SK-N-MC (cell line): ENCODE measurements at regions not wholly inside any gene's neighbourhood (a gene's known extent, or its start where the extent isn't known, plus 50 kb on each side); places are given as distances from the start of the nearest gene placed in this dataset.

Source experiments
- DNase-seq: peaks from one replicate; pipeline ENCODE4 v3.0.0-alpha.2; 2011; ENCODE audit warnings: low read depth, low spot score
- H3K27ac ChIP-seq: fragments of 200-600 bp; sonication (generic); 2 replicates; pipeline ENCODE4 v1.5.1; 2016; ENCODE audit warnings: mixed run types
- H3K36me3 ChIP-seq: fragments of 200-600 bp; sonication (generic); 2 replicates; pipeline ENCODE4 v1.6.1; 2017; ENCODE audit warnings: antibody characterized with exemption, low read length, mixed read lengths; ENCODE audit not compliant: insufficient read depth
- H3K4me3 ChIP-seq: fragments of 200-600 bp; sonication (generic); 2 replicates; pipeline ENCODE4 v1.5.1; 2016
- H3K9ac ChIP-seq: fragments of 200-600 bp; sonication (generic); 2 replicates; pipeline ENCODE4 v1.8.0; 2017; ENCODE audit warnings: mixed run types, mixed read lengths; ENCODE audit not compliant: insufficient read length
- H3K9me3 ChIP-seq: fragments of 200-600 bp; sonication (generic); 2 replicates; pipeline ENCODE4 v1.6.1; 2017; ENCODE audit warnings: low read depth, mild to moderate bottlenecking, antibody characterized with exemption, low read length, moderate library complexity, mixed read lengths
- EZH2 ChIP-seq: fragments of 200-600 bp; sonication (generic); IDR thresholded peaks from one replicate; pipeline ENCODE4 v1.6.1; 2017; ENCODE audit warnings: antibody characterized with exemption
- FOXP2 ChIP-seq: optimal IDR thresholded peaks from 2 replicates; pipeline ENCODE3; 2011; ENCODE audit warnings: mild to moderate bottlenecking, moderate library complexity; ENCODE audit not compliant: insufficient read depth; ENCODE audit errors: extremely low read length, control extremely low read depth
- POLR2AphosphoS5 ChIP-seq: IDR thresholded peaks from 2 replicates; pipeline ENCODE4 v1.6.1; 2012; ENCODE audit warnings: mild to moderate bottlenecking, low read depth, low read length, borderline replicate concordance

DNA sequence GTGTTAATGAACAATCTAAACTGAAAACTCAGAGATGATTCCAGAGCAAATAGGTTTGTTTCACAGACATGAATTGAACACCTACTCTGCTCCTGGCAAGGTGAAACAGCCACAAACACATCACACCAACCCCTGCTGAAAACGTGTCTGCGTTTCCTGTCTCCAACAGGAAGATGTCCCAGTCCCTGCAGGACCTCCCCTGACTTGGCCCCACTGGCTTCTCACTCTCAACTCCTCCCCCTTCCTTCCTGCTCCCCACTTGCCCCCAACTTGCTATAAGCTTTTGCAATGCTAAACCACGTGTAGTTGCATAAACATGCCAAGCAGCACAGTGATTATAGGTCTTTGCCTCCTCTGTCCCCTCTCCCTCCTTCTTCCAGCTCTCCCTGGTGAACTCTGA, 567.6 kb downstream of the BCL11B start:
- Histone ChIP-seq H3K9me3 (no peaks in the 10 kb centered on the region), H3K36me3 (no peaks in the 10 kb centered on the region), H3K27ac (no peak overlapping the region), H3K4me3 (no peak overlapping the region), H3K9ac (no peak overlapping the region)
- TF ChIP-seq EZH2: no peak
- no peak for TF ChIP-seq FOXP2
- TF ChIP-seq POLR2AphosphoS5: no peak
- no peak for DNase-seq

DNA sequence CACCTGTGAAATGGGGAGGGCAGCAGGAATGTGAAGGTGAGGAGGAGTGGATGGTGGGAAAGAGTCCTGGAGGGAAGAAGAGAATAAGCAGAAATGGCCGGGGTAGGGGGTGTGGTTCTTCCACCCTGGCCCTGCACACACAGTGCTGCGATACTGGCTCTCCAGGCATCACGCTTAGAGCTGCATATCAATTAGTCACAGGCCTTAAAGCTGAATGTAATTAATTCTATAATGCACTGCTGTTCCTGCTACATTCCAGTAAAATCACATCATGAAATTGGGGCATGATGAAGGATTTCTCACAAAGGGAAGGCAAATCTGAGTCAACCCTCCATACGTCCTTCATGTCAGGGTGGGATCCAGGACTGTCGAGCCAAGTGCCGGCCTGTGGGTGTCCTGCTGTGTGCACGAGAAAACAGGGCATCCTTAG, 566.1 kb downstream of the BCL11B start:
- TF ChIP-seq FOXP2 (no peak), EZH2 (no peak), POLR2AphosphoS5 (no peak)
- H3K36me3 ChIP-seq: no peaks in the 10 kb centered on the region
- no peak for DNase-seq
- no peak overlapping the region for H3K9ac ChIP-seq
- 0 out of 2 replicates have a peak overlapping the region, but pooled peaks have one; percentile 20 for H3K4me3 ChIP-seq
- H3K9me3 ChIP-seq: no peaks in the 10 kb centered on the region
- no peak overlapping the region for H3K27ac ChIP-seq

DNA sequence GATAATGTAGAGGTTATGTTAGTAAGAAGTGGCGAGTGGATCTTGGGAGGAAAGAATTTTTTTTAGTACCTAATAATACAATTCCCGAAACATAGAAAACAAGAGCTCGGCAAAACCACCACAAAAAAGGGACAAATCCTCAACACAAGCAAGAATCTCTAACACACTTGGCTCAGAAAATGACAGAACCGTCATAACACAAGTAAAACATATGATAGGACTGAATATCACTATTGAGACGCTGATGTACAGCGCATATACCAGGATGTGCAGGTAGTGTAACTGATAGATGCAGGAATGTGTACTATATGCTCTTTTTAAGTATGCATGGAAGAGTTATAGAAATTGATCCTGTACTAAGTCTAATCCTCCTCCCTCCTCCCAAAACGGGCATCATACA, 564.5 kb downstream of the BCL11B start:
- no peaks in the 10 kb centered on the region for H3K36me3 ChIP-seq
- H3K27ac ChIP-seq: no peak overlapping the region
- no peak overlapping the region for H3K9ac ChIP-seq
- DNase-seq: no peak
- no peak overlapping the region for H3K4me3 ChIP-seq
- no peaks in the 10 kb centered on the region for H3K9me3 ChIP-seq
- TF ChIP-seq EZH2 (no peak), POLR2AphosphoS5 (no peak), FOXP2 (no peak)

DNA sequence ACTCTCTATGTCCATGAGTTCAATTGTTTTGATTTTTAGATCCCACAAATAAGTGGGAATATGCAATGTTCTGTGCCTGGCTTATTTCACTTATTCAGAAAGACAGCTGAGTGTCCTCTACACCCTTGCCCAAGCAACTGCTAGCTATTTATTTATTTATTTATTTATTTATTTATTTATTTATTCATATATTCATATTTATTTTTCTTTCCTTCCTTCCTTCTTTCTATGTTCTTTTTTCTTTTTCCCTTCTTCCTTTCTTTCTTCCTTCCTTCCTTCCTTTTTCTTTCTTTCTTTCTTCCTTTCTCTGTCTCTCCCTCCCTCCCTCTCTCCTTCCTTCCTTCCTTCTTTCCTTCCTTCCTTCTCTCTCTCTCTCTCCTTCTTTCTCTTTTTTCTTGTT, 563.4 kb downstream of the BCL11B start:
- Histone ChIP-seq H3K4me3 (no peak overlapping the region), H3K9me3 (no peaks in the 10 kb centered on the region), H3K9ac (no peak overlapping the region), H3K27ac (no peak overlapping the region), H3K36me3 (no peaks in the 10 kb centered on the region)
- TF ChIP-seq POLR2AphosphoS5 (no peak), EZH2 (no peak), FOXP2 (no peak)
- DNase-seq: no peak

DNA sequence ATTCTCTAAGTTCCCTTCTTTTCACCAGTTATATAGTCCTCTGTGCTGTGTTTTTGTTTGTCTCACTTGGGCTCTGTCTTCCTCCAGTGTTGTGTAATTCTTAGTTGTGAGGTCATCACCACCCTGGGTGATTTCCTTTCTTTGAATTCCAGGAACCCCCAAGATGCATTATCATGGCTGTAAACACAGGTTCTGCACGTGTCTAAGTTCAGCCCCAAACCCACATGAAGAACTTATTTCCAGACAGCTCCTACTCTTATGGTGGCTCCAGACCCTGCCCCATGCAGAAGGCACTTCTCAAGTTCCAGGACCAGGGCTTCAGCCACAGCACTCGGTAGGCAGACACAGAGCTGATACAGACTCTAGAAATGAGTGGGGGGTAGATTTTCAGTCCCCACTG, 560.5 kb downstream of the BCL11B start:
- H3K36me3 ChIP-seq: no peaks in the 10 kb centered on the region
- no peak for DNase-seq
- no peak overlapping the region for H3K4me3 ChIP-seq
- TF ChIP-seq EZH2: no peak
- no peak for TF ChIP-seq POLR2AphosphoS5
- no peak for TF ChIP-seq FOXP2
- no peak overlapping the region for H3K9ac ChIP-seq
- H3K9me3 ChIP-seq: no peaks in the 10 kb centered on the region
- no peak overlapping the region for H3K27ac ChIP-seq

DNA sequence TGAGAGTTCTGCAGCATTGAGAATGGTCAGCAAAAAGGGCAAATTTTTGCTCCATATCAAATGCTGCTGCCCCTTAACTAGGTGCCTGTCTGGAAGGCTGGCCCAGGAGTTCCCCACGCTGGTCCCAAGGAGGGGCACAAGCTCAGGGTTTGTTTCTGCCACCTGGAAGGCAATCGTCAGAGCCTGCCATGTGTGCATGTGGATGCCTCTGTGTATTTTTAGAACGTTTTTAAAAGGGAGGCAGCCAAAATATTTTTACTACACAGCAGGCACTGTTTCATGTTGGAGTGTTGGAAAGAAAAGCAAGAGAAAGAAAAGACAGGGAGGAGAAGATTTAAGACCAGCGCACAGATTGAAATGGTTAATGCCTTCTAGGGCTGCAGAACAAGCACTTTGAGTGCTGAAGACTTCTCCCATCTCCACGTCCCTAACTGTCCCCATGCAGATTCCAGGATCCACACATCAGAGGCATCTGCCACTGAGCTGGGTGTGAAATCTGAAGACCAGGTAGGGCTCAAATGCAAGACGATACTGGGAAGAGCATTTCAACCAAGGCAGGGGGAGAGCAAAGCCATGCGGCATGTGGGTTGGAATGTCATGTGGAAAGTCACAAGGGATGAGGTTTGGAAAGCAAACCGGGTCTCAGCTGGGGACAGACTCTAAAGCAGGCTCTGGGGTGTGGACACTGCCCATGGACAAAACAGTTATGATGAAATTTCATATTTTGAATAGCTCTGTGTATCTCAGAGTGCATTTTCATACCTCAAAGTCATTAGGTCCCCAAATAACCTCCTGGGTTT, 557.2 kb downstream of the BCL11B start:
- no peaks in the 10 kb centered on the region for H3K9me3 ChIP-seq
- H3K27ac ChIP-seq: no peak overlapping the region
- DNase-seq: no peak
- TF ChIP-seq EZH2: no peak
- TF ChIP-seq POLR2AphosphoS5: no peak
- TF ChIP-seq FOXP2: no peak
- no peak overlapping the region for H3K9ac ChIP-seq
- no peaks in the 10 kb centered on the region for H3K36me3 ChIP-seq
- no peak overlapping the region for H3K4me3 ChIP-seq

DNA sequence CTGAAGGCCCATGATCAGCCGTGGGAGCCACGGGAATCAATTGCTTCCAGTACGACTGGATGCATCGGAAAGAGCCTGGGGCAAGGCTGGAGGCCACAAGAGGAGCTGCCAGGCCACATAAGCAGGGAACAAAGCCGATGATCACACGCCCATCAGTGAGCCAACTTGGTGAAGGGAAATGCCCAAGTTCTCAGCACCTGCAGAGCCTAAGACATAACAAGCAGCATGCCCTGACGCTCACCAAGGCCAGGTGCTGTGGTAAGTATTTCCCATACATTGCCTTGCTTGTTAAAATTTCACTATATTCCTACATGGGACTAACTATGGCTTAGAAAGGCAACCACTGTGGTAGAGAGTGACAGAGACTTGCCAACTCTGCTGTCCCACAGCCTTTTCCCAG, 555.9 kb downstream of the BCL11B start:
- H3K4me3 ChIP-seq: no peak overlapping the region
- H3K27ac ChIP-seq: no peak overlapping the region
- H3K36me3 ChIP-seq: no peaks in the 10 kb centered on the region
- TF ChIP-seq EZH2: no peak
- no peak for TF ChIP-seq POLR2AphosphoS5
- TF ChIP-seq FOXP2: no peak
- H3K9me3 ChIP-seq: no peaks in the 10 kb centered on the region
- no peak overlapping the region for H3K9ac ChIP-seq
- no peak for DNase-seq

DNA sequence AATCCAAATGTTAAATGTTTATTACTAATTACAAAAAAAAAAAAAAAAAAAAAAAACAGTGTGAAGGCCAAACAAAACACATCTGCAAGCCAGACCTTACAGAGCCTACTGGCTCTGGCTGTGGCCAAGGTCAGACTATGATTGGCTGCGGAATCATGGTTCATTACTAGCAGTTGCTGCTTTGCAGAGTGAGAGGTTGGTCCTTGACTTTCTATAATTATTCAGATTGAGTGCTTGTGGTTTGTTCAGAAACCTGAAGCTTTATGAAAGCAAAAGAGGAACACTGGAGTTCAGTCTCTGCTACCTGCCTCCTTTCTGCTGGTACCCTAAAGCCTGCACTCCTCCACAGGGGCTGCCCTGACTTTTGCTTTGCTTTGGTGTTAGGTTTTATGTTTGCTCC, 550.9 kb downstream of the BCL11B start:
- no peak overlapping the region for H3K27ac ChIP-seq
- H3K9ac ChIP-seq: no peak overlapping the region
- TF ChIP-seq EZH2: no peak
- TF ChIP-seq FOXP2: no peak
- no peak for TF ChIP-seq POLR2AphosphoS5
- H3K9me3 ChIP-seq: no peaks in the 10 kb centered on the region
- DNase-seq: no peak
- no peak overlapping the region for H3K4me3 ChIP-seq
- no peaks in the 10 kb centered on the region for H3K36me3 ChIP-seq

DNA sequence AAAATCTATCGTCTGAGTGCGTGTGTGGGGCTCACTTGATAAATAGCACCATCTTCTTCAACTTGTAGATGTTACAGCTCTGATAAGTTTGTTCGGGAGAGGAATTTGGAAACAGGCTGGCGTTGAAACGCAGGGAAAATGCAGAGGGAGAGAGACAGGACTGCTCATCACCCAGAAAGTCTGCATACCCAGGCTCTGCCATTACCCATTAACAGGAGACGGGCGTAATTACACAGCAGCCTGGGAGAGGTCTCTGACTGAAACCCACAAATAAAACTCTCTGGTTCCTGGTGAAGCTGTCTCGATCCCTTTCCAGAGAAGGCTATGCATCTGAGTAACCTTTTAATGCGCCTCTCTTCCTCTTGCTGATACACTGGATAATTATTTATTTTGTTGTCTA, 547.3 kb downstream of the BCL11B start:
- DNase-seq: no peak
- no peak overlapping the region for H3K27ac ChIP-seq
- no peak overlapping the region for H3K4me3 ChIP-seq
- no peak overlapping the region for H3K9ac ChIP-seq
- TF ChIP-seq FOXP2 (no peak), EZH2 (no peak), POLR2AphosphoS5 (no peak)
- H3K36me3 ChIP-seq: no peaks in the 10 kb centered on the region
- H3K9me3 ChIP-seq: no peaks in the 10 kb centered on the region
